Activated naive CD8-positive, alpha-beta T cell treated with anti-CD3 and anti-CD28 coated beads, Interleukin-2, amount 10 ng/mL, durations not matched to agents 7 days and 5 days (primary cell): ENCODE measurements at regions not wholly inside any gene's neighbourhood (a gene's known extent, or its start where the extent isn't known, plus 50 kb on each side); places are given as distances from the start of the nearest gene placed in this dataset.
"Not testable (repeated sequence)": the region's sequence is repeated elsewhere in the genome, so short reads cannot be mapped to it uniquely, and the experiment has no call there.

Experiments used
- ATAC-seq: fragments of 150-1000 bp; cut with Tn5 transposase; one replicate; pipeline ENCODE4 v1.10.0; 2021; ENCODE audit warnings: low read depth, moderate library complexity
- POLR2A ChIA-PET: fragments of 350-600 bp; sonication (Branson Sonifier 250); formaldehyde crosslinking; loops from one replicate; lab custom pipeline; 2021; ENCODE audit warnings: antibody characterized with exemption; lab: Charles Lee
- DNase-seq: peaks from one replicate; pipeline ENCODE4 v3.0.0; 2021
- H3K27ac Mint-ChIP-seq: one replicate; pipeline ENCODE4 v1.8.0; 2022; ENCODE audit warnings: mild to moderate bottlenecking, mixed read lengths
- H3K27me3 Mint-ChIP-seq: one replicate; pipeline ENCODE4 v1.8.0; 2022; ENCODE audit warnings: mild to moderate bottlenecking, moderate library complexity, mixed read lengths
- H3K36me3 Mint-ChIP-seq: one replicate; pipeline ENCODE4 v1.8.0; 2021; ENCODE audit warnings: mild to moderate bottlenecking, mixed read lengths
- H3K4me1 Mint-ChIP-seq: one replicate; pipeline ENCODE4 v1.8.0; 2021; ENCODE audit warnings: mixed read lengths
- H3K4me3 Mint-ChIP-seq: one replicate; pipeline ENCODE4 v1.8.0; 2022; ENCODE audit warnings: mild to moderate bottlenecking, moderate library complexity, mixed read lengths
- H3K9me3 Mint-ChIP-seq: one replicate; pipeline ENCODE4 v1.8.0; 2021; ENCODE audit warnings: mixed read lengths

DNA sequence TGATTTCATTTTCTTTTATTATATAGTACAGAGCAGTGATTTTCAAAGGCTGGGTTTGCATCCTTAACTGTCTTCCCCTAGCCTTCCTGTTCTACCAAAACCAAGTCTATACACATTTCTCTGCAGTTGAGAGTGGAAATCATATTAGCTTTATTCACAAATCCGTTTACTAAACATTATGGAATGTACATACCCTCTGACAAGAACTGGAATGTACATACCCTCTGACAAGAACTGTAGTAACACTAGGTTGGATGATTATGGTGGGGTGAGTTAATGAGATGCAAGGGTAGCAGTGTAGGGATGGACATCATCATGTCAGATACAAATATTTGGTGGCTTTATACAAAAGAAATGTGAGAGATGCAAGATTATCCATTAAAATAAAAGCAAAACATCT lies 154.8 kb downstream of the CYB561 start:
- POLR2A ChIA-PET: no interaction called here
- peaks cover 11% of the 10 kb centered on the region for H3K36me3 Mint-ChIP-seq

DNA sequence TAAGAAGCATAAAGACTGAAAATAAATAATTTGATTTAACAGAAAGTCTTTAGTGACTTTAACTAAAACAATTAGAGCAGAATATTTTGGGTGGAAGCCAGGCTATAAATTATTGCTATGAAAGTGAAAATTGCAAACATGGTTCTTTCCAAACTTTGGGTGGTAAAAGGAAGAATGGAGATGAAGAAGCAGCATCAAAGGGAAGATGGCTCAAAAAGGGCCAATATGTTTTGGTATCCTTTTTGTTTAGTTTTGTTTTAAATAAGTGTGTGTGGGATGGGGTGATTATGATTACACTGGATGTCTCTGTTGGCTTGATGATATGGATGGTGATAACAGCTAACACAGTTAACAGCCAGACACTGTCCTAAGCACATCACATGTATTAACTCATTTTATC lies 153.7 kb downstream of the CYB561 start:
- Mint-ChIP-seq H3K27me3 (no peaks in the 10 kb centered on the region), H3K4me1 (peaks cover 5% of the 10 kb centered on the region), H3K27ac (no peak overlapping the region), H3K36me3 (peaks cover 17% of the 10 kb centered on the region), H3K9me3 (peaks cover 26% of the 10 kb centered on the region), H3K4me3 (no peak overlapping the region)
- no peak for DNase-seq
- no peak for ATAC-seq
- POLR2A ChIA-PET: no interaction called here

More for the DNA sequence above, 154.8 kb downstream of the CYB561 start:
- no peak overlapping the region for H3K27ac Mint-ChIP-seq
- H3K27me3 Mint-ChIP-seq: no peaks in the 10 kb centered on the region
- peaks cover 5% of the 10 kb centered on the region for H3K4me1 Mint-ChIP-seq
- no peak for DNase-seq
- peaks cover 20% of the 10 kb centered on the region for H3K9me3 Mint-ChIP-seq
- no peak for ATAC-seq
- no peak overlapping the region for H3K4me3 Mint-ChIP-seq

DNA sequence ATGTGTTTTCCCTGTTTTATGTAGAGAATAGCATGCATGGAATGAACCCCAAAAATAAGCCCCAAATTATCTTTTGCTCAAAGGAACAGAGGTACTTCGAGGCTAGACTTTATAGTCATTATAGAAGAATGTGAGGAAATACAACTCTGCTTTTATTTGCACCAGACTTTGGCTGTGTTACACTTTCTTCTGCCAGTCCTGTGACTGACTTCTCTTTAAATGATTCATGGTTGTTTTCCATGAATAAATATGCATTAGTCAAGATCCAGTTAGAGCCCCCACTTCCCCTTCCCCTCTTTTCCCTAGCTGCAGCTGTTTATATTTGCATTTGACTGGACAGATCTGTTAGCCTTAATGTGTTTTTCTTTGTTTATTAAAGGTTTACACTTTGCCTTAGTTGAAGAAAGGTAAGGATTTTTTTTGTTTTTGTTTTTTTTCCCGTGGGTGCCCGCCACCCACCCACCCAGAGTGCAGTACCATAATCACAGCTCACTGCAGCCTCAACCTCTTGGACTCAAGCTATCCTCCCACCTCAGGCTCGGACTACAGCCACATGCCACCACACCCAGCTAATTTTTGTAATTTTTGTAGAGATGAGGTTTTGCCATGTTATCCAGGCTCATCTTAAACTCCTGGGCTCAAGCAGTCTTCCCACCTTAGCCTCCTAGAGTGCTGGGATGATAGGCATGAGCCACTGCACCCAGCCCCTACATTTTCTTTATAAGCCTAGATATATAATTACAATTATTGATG lies 152.6 kb downstream of the CYB561 start:
- Mint-ChIP-seq H3K36me3 (peaks cover 16% of the 10 kb centered on the region), H3K4me1 (peaks cover 5% of the 10 kb centered on the region), H3K9me3 (peaks cover 26% of the 10 kb centered on the region), H3K27me3 (no peaks in the 10 kb centered on the region), H3K4me3 (no peak overlapping the region), H3K27ac (no peak overlapping the region)
- POLR2A ChIA-PET: no interaction called here
- DNase-seq (no peak), ATAC-seq (no peak)

DNA sequence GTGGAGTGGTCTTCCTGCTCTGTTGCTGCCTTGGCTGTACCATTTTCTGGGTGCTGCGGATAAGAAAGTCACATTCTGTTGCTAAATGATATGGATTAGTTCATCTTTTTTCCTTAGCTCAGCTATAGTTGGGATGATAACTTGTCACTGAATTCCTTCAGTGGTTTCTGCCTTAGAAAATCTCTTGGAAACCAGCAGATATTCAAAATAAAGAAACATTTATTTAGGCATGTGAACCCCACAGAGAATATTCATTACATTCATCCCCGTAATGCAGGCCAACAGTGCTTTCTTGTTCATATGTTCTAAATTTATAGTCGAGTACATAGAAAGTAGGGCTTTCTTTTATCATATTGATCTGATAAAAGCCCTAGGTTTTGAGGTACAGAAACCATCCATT lies 151.3 kb downstream of the CYB561 start:
- Mint-ChIP-seq H3K36me3 (peaks cover 18% of the 10 kb centered on the region), H3K9me3 (peaks cover 24% of the 10 kb centered on the region), H3K27ac (no peak overlapping the region), H3K4me1 (peaks cover 5% of the 10 kb centered on the region), H3K27me3 (no peaks in the 10 kb centered on the region), H3K4me3 (no peak overlapping the region)
- POLR2A ChIA-PET: no interaction called here
- DNase-seq (no peak), ATAC-seq (no peak)

DNA sequence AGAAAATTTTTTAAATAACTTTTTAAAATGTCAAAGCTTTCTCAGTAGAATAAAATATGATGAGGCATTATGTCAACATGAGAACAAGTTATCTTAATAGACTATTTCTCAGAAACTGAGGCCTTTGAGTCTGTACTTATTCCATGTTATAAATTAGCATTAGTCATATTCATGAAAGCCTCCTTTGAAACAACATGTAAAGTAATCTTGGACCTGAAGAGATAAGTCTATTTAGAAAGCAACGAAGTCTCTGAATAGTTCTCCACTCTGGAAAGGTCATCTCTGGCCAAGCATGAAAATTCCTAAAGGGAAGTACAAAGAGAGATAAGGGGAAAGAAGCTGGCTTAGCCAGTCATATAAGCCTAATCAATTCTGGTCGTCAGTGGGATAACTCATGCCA lies 150.8 kb downstream of the CYB561 start:
- Mint-ChIP-seq H3K27ac (no peak overlapping the region), H3K27me3 (no peaks in the 10 kb centered on the region), H3K36me3 (peaks cover 18% of the 10 kb centered on the region), H3K9me3 (peaks cover 24% of the 10 kb centered on the region), H3K4me3 (no peak overlapping the region), H3K4me1 (peaks cover 5% of the 10 kb centered on the region)
- no peak for DNase-seq
- POLR2A ChIA-PET: no interaction called here
- ATAC-seq: no peak

DNA sequence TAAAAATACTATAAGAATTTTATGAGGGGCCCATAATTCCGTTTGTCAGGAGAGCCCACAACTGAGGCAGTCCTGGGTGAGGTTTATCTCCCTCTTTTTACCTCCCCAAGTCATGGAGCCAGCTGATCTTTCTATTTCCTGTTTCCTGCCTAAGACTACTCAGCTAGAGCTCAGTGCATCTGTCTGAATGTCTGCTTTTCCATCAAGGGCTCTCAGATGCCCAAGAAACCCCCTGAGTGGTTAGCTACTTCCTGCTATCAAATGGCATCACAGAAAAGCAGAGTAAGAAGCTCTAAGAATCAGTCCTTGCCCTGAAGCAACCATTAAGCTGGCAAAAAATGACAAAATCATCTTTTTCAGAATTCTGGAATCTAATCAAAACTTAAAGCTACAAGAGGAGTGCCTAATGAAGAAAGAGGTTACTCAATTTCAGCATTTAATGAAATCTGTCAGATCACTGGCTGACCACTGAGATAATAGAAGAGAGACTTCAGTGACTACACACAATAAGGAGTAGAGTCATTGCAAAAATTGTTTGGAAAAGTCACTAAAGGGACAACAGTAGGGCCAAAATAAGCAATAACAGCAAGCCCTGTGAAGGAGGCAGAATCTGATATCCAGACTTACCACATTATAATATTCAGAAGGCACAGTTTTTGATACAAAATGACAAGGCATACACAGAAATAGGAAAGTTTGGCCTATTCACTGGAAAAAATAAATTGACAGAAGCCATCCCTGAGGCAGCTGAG lies 150.1 kb downstream of the CYB561 start:
- DNase-seq (no peak), ATAC-seq (peak; percentile 75)
- POLR2A ChIA-PET: no interaction called here
- Mint-ChIP-seq H3K4me3 (no peak overlapping the region), H3K9me3 (peaks cover 23% of the 10 kb centered on the region), H3K27ac (no peak overlapping the region), H3K36me3 (peaks cover 18% of the 10 kb centered on the region), H3K27me3 (no peaks in the 10 kb centered on the region), H3K4me1 (peaks cover 5% of the 10 kb centered on the region)

DNA sequence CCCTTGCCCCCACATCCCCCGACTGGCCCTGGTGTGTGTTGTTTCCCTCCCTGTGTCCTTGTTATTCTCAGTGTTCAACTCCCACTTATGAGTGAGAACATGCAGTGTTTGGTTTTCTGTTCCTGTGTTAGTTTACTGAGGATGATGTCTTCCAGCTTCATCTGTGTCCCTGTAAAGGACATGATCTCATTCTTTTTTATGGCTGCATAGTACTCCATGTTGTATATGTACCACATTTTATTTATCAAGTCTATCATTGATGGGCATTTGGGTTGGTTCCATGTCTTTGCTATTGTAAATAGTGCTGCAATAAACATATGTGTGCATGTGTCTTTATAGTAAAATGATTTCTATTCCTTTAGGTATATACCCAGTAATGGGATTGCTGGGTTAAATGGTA lies 147.2 kb downstream of the CYB561 start:
- POLR2A ChIA-PET, H3K4me1 Mint-ChIP-seq, H3K27ac Mint-ChIP-seq, H3K4me3 Mint-ChIP-seq, DNase-seq, H3K27me3 Mint-ChIP-seq, ATAC-seq: not testable (repeated sequence)
- Mint-ChIP-seq H3K36me3 (peaks cover 20% of the 10 kb centered on the region), H3K9me3 (peaks cover 31% of the 10 kb centered on the region)

DNA sequence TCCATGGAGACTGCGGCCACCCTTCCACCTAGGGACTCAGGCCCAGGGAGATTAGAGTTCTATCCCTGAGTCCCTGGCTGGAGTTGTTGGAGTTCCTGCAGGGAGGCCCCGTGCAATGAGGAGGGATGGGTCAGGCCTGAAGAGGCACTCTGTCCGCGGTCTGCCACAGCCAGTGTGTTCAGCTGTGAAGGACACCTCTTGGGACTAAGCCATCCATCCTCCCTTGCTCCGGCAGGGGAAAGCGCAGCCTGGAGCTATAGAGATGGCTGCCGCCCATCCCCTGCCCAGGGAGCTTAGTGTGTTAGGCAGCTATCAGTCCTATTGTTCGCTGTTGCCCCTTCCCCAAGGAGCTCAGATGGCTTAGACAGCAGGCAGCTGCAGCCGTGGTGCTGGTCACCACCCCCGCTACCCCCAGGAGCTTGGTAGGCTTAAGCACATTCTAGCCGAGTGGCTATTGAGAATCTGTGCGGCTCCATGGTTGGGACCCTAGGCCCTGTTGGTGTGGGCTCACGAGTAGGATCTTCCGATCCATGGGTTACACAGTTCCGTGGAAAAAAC lies 141.3 kb downstream of the CYB561 start:
- Mint-ChIP-seq H3K27ac (no peak overlapping the region), H3K4me1 (no peaks in the 10 kb centered on the region), H3K36me3 (peaks cover 6% of the 10 kb centered on the region), H3K9me3 (peaks cover 13% of the 10 kb centered on the region), H3K27me3 (no peaks in the 10 kb centered on the region), H3K4me3 (no peak overlapping the region)
- ATAC-seq (no peak), DNase-seq (no peak)
- POLR2A ChIA-PET: no interaction called here

DNA sequence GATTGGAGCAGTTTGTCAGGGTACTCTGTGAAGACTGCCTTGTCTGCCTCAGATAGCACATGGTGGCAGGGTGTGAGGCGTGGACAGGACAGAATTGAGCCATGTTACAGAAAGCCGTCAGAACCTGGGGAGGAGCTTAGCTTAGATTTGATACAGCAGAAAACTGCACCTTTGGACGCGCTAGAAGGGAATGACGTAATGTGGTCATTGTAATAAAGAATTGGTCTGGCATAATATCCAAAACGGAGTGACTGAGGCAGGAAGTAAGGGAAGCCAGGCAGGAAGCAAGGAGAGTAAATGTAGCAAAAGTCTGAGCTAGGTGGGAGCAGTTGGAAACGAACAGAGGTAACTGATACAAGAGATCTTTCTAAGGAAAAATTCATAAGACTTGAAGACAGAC lies 140.2 kb downstream of the CYB561 start:
- no peak overlapping the region for H3K27ac Mint-ChIP-seq
- ATAC-seq: no peak
- H3K9me3 Mint-ChIP-seq: peaks cover 13% of the 10 kb centered on the region
- POLR2A ChIA-PET: no interaction called here
- no peaks in the 10 kb centered on the region for H3K27me3 Mint-ChIP-seq
- DNase-seq: no peak
- no peaks in the 10 kb centered on the region for H3K4me1 Mint-ChIP-seq
- peaks cover 8% of the 10 kb centered on the region for H3K36me3 Mint-ChIP-seq
- H3K4me3 Mint-ChIP-seq: no peak overlapping the region

DNA sequence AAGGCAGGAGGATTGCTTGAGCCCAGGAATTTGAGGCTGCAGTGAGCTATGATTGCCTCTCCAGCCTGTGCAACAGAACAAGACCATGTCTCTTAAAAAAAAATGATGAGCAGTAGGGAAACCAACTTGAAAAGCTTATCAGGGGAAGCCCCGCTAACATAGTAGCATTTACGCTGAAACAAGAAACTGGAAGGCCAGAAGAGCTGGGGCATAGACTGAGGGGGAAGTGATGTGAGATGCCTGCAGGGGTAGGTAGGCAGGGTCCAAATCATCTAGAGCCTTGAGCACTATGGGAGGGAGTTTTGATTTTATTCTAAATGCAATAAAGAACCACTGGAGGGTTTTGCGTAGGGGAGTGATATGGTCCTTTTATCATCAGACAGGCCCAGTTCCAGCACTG lies 139.3 kb downstream of the CYB561 start:
- H3K36me3 Mint-ChIP-seq: peaks cover 9% of the 10 kb centered on the region
- H3K27me3 Mint-ChIP-seq: no peaks in the 10 kb centered on the region
- H3K27ac Mint-ChIP-seq: no peak overlapping the region
- ATAC-seq (no peak), DNase-seq (no peak)
- H3K4me3 Mint-ChIP-seq: no peak overlapping the region
- POLR2A ChIA-PET: no interaction called here
- peaks cover 3% of the 10 kb centered on the region for H3K4me1 Mint-ChIP-seq
- peaks cover 10% of the 10 kb centered on the region for H3K9me3 Mint-ChIP-seq

DNA sequence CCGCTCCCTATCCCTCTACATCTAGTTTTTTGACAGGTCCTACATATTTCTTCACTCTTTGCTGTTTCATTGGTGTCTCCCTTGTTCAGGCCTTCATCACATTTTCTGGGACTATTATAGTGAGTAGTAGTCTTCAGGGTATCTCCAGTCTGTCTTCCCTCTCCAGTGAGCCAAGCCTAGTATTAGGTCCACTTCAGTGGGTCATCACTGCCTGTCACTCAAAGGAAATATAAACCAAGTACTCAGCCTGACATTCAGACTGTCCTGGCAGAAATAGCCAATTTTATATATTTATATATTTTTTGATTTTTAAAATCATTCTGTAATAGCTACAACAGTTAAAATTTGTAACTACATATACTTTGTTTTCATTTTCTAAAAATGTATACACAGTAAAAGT lies 137.8 kb downstream of the CYB561 start:
- Mint-ChIP-seq H3K27me3 (no peaks in the 10 kb centered on the region), H3K9me3 (peaks cover 9% of the 10 kb centered on the region), H3K27ac (no peak overlapping the region), H3K4me1 (peaks cover 3% of the 10 kb centered on the region), H3K4me3 (no peak overlapping the region), H3K36me3 (peaks cover 7% of the 10 kb centered on the region)
- DNase-seq: no peak
- ATAC-seq: no peak
- POLR2A ChIA-PET: no interaction called here

DNA sequence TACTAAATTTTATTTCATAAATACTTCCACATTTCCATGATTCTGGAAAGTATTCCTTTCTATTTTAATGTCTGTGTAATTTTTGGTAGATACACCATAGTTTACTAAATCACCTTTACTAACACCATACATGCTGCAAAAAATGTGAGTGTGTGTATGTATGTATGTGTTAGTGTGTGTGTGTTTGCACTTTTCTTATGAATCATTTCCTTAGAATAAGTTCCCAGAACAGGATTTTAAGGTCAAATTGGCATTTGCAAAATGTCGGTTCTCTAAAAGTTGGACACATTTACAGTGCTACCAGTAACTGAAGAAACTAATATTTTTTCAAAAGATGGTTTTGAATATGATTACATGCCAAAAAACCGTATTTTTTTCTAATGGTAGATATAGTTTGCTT lies 137.1 kb downstream of the CYB561 start:
- Mint-ChIP-seq H3K27me3 (no peaks in the 10 kb centered on the region), H3K36me3 (peaks cover 6% of the 10 kb centered on the region), H3K9me3 (peaks cover 4% of the 10 kb centered on the region), H3K4me1 (peaks cover 3% of the 10 kb centered on the region), H3K4me3 (no peak overlapping the region), H3K27ac (no peak overlapping the region)
- no peak for ATAC-seq
- POLR2A ChIA-PET: no interaction called here
- no peak for DNase-seq

DNA sequence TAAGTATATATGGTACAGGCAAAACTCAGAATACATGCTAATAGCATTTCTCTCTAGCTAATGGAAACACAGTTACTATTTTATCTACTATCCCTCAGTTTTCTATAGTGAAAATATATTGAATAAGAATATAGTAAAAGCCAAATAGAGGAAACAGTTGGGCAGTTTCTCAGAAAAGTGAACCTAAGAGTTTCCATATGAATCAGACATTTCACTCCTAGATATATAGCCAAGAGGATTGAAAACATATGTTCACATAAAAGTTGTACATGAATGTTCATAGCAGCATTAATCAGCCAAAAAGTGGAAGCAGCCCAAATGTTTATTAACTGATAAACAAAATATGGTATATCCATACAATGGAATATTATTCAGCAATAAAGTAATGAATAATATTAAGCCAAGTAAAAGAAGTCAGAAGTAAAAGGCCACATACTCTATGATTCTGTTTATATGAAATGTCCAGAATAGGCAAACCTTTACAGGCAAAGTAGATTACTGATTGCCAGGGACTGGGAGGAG lies 134.6 kb downstream of the CYB561 start:
- H3K27ac Mint-ChIP-seq: no peak overlapping the region
- H3K36me3 Mint-ChIP-seq: peaks cover 8% of the 10 kb centered on the region
- H3K4me3 Mint-ChIP-seq: no peak overlapping the region
- DNase-seq (no peak), ATAC-seq (no peak)
- no peaks in the 10 kb centered on the region for H3K27me3 Mint-ChIP-seq
- POLR2A ChIA-PET: no interaction called here
- peaks cover 3% of the 10 kb centered on the region for H3K4me1 Mint-ChIP-seq
- peaks cover 3% of the 10 kb centered on the region for H3K9me3 Mint-ChIP-seq

DNA sequence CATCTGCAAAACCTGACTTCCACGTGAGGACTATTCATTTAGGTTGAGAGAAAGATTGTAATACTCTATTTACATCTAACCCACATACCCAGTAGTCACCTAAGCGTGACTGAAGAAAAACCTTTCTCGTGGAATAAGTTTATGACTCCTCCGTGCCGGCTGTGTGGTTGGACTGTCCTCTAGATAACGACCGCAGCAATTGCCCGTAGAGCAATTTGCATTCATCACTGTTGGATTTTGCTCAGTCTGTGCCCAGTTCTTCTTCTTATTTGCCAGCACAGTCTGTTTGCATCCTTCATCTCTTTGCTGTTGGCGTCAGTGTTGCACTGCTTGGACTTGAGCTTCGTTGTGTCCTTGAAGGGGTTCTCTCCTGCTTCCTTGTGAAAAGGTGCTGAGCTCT lies 131.3 kb downstream of the CYB561 start:
- no peak for ATAC-seq
- H3K36me3 Mint-ChIP-seq: peaks cover 6% of the 10 kb centered on the region
- H3K4me1 Mint-ChIP-seq: peaks cover 3% of the 10 kb centered on the region
- no peaks in the 10 kb centered on the region for H3K27me3 Mint-ChIP-seq
- no peak overlapping the region for H3K4me3 Mint-ChIP-seq
- peaks cover 3% of the 10 kb centered on the region for H3K9me3 Mint-ChIP-seq
- H3K27ac Mint-ChIP-seq: no peak overlapping the region
- no peak for DNase-seq
- POLR2A ChIA-PET: no interaction called here
